Suprapubic skin (tissue), 4 donors: ENCODE measurements at regions not wholly inside any gene's neighbourhood (a gene's known extent, or its start where the extent isn't known, plus 50 kb on each side); places are given as distances from the start of the nearest gene placed in this dataset.

Source experiments
- CTCF ChIP-seq, 2 donors: fragments of 200-600 bp in 1 of 2; fragments of 450-650 bp in 1 of 2; sonication (generic) in 1 of 2; IDR thresholded peaks; one replicate each; pipeline ENCODE4 v1.5.1; 2016 to 2019; ENCODE audit warnings: antibody characterized with exemption in 2 of 2, mild to moderate bottlenecking in 1 of 2, moderate library complexity in 1 of 2
- EP300 ChIP-seq: sonication (generic); formaldehyde crosslinking; IDR thresholded peaks from one replicate; pipeline ENCODE4 v1.6.1; 2017; ENCODE audit warnings: antibody characterized with exemption
- POLR2AphosphoS5 ChIP-seq, 3 donors: sonication (generic); formaldehyde crosslinking; IDR thresholded peaks; one replicate each; pipeline ENCODE4 v1.6.1; 2017; ENCODE audit warnings: antibody characterized with exemption in 3 of 3

GRCh38 chr10:107614939-107615685, 450.6 kb upstream of the SORCS1 start:
- TF ChIP-seq CTCF (IDR thresholded peaks at IDR 0.05) (no peak), POLR2AphosphoS5 (IDR thresholded peaks at IDR 0.05) (no peak), EP300 (no peak)
